ENCODE measurements at regions not wholly inside any gene's neighbourhood (a gene's known extent, or its start where the extent isn't known, plus 50 kb on each side); places are given as distances from the start of the nearest gene placed in this dataset.

DNA sequence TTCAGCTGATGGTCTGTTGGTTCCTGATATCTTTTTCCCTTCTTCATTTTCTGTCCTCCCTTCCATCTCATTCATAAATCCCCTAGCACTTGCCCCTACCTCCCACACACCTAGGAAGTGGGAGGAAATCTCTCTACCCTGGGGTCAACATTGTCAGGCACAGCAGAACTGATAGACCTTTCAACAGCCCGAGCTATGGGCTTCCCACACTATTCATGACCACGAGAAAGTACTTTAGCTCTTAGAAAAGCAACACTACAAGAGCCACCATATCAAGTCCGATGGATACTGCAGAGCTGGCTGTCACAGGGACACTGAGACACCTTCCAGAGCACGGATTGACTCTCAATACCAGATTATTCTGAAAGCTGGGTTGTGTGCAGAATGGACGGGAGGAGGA, 180.6 kb upstream of the NEBL start:
- no peak for DNase-seq

DNA sequence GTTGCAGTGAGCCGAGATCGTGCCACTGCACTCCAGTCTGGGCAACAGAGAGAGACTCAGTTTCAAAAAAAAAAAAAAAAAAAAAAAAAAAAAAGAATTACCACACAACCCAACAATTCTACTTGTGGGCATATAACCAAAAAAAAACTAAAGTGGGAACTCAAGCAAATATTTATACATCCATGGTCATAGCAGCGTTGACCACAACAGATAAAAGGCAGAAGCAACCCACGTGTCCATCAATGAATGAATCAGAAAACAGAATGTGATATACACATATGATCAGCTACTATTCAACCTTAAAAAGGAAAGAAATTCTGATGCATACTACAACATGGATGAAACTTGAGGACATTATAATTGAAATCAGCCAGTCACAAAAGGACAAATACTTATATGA, 179.3 kb upstream of the NEBL start:
- DNase-seq = no peak

DNA sequence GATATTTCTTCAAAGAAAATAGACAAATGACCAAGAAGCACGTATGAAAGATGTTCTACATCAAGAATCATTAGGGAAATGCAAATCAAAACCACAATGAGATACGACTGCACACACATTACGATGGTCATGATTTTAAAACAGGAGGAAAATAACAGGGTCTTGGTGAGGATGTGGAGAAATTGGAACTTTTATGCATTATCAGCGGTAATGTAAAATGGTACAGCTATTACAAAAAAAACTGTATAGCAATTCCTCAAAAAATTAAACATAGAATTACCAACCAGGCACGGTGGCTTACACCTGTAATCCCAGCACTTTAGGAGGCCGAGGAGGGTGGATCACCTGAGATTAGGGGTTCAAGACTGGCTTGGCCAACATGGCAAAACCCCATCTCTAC, 178.8 kb upstream of the NEBL start:
- no peak for DNase-seq

DNA sequence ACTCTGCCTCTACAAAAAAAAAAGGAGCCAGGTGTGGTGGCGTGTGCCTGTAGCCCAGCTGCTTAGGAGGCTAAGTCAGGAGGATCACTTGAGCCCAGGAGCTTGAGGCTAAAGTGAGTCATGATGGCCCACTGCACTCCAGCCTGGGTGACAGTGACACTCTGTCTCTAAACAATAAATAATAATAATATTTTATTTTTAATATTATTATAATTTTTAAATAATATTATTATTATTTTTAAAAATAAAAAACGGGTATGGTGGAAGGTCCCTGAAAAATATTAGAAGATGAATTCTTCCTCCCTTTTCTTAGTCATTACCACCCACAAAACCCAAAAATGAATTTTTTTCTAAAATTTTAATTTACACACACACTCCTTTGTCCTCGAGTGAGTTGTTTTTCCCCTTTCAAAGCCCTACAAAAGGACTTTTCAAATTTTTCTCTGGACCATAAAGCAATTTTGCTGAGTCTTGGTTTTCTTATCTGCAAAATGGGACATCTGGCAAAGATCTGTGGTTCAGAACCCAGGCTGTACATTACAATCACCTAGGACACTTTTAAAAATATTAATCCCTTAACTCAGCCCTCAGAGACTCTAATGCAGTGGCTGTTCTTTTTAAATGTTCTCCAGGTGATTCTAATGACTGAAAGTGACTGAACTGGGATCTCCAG, 174.0 kb upstream of the NEBL start:
- no peak for DNase-seq

DNA sequence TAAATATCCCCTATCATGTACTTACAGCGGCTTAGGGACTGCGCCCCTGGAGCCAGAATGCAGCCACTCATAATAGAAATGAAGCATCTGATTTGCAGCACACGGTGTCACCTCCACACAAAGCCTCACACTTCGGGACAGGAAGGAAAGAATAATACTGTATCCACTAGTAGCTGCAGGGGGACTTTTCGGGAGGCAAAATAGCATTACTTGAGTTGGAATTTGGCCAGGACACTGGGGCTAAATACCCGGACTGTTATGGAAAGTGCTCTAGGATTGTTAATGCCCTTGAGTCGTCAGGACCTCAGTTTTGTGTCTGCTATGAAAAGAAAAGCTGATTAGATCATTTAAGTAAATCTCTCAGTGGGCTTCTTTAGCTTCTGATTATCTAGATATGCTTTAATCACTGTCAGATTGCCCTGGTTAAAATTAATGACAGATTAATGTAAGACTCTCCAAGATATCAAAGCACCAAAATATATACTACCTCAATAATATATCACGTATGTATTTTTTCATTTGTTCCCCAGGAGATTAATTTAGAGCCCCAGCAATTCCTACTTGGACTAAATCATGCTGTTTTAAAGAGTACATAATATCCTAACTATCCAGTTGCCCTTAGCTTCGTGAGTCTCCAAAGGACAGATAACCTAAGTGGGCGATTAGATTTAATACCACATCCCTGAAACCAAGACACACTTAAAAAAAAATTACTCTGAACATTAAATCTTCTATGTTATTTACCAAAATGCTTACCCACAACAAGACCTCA, 173.0 kb upstream of the NEBL start:
- no peak for DNase-seq

DNA sequence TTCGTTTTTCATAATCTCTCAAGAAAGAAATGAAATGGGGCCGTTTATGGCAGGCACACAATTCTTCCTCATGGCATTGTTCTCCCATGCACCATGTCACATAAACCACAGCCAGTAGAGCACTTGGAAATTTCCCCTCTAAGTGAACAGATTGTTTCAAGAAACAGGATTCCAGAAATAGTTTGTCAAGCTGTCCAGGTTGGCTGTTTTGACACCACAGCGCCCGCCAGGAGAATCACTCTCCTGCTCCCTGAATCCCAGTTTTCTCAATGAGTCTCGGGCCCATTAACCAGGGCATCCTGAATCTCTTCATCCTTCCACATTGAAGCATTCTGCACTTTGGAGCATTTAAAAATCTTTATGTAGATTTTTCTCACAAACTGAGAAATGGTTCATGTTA, 172.2 kb upstream of the NEBL start:
- no peak for DNase-seq

DNA sequence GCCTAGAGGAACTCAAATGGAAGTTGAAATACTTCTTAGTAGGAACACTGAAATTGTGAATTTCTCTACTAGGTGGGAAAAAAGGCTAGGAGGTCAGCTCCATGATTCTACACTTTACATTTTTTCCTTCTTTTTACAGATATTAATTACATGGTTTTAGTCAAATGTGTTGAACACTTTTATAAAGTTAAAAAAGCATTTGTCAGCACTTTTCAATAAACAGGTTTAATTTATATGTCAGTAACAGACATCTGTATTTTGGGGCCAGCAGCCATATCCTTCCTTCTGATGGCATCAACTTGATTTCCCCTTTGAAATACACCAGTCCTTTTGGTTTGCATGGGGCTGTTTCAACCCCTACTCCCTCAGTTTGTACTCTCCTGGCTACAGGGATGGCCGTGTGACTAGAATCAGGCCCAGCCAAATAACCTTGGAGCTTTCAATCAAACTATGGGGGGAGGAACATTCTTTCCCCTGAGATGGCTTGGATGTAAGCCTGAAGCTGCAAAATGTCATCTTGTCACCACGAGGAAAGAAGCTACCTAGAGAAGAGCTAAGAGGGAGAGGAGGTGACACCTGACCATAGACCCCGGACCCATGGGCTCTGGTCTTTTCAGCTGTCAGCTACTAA, 171.0 kb upstream of the NEBL start:
- DNase-seq = no peak

DNA sequence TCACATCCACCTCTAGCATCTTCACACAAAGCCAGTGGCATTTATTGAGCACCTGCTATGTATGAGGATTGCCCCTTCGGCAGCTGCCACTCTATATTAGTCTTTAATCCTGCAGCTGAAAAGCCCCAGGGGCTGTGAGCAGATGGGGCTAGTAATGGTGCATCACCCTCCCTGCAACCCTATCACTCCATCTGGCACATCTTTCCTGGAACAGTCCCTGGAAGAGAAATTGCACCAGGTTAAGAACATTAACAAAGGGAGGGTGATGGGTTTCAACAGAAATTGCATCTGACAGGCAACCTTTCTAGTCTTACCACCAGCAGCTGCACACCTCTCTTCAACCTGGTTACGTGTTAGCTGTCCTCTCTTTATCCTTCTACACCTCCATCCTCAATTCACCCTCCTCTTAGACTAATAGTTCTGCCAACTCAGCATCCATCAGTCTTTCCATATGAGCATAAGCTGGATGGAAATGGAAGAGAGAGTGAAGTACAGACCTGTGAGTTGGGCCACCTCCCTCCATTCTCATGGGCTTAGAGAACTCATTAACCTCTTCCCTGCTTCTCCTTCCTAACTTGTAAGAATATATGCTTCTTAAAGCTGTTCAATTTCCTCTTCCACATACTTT, 168.6 kb upstream of the NEBL start:
- no peak for DNase-seq

DNA sequence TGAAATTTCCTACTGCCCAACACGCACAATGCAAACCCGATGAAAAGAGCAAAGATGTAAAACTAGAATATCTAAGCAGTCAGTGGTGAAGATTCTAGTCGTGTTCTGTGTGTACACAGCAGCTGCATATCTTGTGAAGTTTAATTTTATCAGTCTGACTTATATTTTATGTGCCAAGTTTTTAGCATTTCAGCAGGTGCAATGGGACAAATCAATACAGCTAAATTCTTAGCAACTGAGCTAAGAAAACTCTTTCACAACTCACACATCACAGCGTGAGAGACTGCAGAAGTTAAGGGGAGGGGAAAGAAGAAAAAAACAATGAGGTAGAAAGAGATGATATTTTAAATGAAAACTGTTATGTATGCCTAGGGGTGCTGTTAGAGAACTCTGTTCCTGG, 164.9 kb upstream of the NEBL start:
- no peak for DNase-seq

DNA sequence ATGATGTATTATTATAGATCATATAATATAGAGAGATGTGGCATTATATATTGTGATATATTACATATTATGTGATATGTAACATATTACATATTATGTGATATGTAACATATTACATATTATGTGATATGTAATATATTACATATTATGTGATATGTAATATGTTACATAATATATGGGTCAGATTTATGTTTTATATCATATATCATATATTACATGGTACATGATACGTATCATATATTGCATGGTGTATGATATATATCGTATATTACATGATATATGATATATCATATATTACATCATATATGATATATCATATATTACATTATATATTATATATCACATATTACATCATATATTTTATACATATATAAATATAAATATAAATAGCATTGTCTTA, 164.1 kb upstream of the NEBL start:
- DNase-seq = no peak

DNA sequence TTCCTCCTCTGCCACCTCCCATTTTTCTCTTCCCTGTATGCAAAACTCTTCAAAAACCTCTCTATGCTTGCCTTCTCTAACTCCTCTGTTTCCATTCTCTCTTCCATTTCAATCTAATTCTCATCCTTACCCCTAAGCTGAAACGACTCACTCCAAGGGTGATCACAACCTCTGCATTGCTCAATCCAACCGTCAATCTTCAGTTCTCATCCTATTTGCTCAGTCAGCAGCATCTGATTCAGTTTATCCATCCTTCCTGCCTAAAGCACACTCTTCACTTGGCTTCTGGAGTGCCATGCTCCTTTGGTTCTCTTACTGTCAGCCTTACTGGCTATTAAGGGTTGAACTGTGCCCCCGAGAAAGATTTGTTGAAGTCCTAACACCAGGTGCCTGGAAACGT, 163.5 kb upstream of the NEBL start:
- no peak for DNase-seq

DNA sequence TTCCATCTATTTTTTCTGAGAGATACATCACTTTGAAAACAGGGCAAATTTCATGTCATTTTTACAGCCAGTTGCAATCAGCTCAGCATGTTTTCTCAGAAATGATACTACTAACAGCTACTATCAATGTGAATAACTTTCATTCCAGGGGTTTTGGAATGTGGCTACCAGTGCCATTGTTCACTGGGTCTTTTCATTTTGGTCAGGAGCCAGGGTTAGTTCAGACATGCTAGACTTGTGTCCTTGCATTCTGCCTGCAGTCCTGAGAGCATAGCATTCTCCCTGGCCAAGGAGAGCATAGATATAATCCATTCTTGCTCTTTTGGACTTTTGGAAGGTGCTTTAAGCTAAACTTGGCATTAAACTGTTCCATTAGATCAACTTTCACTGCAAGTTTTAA, 160.9 kb upstream of the NEBL start:
- no peak for DNase-seq

DNA sequence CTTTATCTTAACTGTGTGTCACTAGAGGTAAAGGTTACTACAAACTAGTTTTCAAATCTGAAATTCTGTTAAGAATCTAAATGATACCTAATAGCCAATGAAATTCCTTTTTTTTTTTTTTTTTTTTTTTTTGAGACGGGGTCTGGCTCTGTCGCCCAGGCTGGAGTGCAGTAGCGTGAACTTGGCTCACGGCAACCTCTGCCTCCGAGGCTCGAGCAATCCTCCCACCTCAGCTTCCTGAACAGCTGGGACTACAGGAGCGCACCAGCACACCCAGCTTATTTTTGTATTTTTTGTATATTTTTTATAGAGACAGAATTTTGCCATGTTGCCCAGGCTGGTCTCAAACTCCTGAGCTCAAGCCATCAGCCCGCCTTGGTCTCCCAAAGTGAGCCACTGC, 160.3 kb upstream of the NEBL start:
- no peak for DNase-seq

DNA sequence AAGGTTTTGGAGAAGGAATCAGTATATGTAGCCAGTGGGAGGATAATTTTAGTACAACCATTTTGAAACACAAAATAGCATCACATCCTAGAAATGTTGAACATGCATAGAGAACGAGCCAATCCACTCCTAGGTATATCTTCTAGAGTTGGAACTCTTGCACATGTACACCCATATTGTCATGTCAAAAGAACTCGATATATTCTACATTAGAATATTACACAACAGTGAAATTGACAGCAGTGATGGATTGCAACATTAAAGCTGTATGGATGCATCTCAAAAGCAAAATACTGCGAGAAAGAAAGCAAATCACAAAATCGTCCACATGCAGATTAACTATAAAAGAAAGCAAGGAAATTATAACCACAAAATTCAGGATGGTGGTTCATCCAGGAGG, 159.3 kb upstream of the NEBL start:
- no peak for DNase-seq

DNA sequence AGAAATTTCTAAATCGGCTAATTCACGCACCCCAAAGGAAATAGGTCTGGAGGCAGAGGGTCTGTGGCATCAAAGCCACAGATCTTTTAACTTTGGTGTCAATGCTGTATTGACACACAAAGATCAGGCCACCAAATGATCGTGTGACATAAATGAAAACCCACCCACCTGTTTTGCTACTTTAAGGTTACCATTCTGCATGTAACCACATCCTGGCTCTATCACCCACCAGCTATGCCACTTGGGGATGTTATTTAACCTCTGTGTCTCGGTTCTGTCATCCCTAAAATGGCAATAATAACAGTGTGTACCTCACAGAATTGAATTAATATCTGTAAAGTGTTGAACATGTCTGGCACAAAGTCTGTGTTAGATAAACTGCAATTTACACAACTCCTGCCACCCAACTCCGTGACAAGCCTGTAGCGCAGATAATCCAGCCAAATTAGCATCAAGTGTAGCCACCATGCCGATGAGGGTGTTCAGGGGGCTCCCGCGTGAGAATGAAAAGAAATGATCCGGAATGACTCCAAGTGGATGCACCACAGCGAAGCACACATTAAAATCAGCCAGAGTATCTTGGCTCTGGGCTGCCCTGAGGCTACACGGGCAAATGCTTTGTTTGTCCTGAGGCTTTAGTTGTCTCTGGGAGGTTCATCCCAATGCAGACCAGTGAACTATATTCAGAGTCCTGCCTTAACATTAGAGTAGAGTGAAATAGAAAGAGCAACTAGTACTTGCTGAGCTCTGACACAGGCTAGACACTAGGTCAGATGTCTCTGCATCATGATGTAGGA, 158.4 kb upstream of the NEBL start:
- DNase-seq = no peak

DNA sequence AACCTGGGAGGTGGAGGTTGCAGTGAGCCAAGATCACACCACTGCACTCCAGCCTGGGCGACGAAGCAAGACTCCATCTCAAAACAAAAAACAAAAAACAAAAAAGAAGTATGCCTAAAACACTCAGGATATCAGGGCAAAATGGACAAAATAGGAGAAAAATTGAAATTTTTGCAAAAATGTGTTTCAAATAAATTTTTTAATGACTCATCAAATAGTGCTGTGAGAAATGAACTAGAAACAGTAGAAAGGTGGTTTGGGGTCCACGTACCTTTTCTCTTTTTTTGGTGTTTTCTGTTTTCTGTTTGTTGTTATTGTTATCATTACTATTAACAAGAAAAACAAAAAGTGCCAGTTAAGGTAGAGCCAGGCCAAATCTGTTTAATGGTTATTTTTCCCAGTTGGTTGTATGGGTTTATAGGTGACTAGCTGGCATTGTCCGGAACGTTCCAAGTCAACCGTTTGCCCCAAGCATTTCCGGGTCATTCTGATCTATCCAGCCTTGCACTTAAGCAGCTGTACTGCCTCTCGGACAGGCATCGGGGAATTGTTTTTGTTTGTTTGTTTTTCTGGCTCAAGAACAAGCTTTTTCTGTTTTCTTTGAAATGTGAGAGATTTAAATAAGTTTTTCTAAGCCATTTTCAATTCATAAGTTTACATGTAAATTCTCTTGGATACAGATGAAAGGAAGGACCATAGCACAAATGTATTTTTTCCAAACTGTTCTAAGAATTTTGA, 157.0 kb upstream of the NEBL start:
- no peak for DNase-seq

DNA sequence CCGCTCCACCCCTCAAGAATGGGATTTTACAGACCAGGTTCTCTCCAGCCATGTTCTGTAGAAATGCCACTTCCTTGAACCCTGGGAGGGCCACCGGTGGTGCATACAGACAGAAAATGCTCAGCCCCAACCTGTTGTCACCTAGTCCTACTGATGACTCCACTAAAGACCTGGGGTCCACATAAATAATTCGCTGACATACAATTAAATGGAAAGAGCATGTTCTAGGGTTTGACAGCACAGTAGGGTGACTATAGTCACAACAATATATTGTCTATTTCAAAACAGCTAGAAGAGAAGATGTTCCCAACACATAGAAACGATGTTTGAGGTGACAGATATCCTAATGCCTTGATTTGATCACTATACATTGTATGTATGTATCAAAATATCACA, 155.6 kb upstream of the NEBL start:
- no peak for DNase-seq

DNA sequence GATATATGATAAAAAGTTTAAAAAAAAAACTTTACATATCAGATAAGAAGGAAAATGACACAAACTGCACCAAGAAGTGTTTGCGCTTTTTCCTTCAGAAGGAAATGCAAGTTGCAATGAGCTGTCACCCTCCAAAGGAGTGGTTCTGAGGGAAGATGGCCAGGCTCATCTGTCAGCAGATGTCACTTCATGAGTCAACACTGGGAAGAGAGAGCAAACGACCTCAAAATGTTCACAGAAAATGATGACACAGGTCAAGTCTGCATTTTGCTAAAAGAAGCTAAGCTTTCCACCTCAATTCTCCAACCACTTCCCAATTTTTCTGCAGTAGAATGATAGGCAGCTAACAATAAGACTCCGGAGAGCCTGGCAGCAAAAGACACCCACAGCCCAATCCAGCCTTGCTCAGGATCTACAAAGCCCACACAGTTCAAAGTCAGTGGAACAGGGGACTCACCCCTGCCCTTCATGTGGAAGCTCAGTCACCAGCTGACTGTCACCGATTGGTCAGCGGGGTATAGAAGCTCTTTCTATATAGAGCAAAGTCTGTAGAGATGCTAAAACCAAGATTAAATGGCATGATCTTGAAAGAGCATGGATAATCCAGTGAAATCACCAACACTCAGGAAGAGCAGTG, 155.1 kb upstream of the NEBL start:
- DNase-seq = no peak

DNA sequence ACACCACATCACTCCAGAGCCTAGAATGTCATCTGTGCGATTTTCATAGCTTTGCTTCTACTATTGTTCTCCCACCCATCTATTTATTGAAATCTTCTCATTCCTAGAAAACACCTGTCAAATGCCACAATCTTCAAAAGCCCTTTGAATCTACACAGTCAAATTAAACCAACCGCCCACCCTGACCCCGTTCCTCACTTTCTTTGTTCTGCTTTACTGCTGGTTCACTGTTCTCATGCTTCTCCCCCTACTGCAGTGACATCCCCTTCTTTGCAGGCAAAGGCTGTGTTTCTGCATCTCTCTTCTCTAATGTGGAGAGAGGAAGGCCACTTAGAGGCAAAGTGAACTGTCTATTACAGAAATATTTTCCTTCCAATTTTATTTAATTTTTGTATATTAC, 152.4 kb upstream of the NEBL start:
- DNase-seq = no peak

DNA sequence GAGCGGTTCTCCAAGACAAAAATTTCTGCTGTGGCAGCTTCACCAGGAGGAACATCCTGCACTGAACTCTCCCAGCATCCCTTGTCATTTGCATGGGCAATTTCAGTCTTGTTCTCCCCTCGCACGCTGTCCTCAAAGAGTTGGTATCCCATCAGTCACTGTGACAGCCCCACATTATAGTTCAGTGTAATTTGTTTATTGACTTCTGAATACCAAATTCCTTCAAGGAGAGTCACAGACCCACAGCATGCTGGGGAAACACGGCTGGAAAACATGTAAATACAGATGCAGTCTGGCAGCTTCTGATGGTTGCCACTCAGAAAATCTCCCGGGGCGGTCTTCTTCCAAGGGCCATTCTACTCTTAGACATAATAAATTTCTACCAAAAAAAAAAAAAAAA, 151.0 kb upstream of the NEBL start:
- no peak for DNase-seq

DNA sequence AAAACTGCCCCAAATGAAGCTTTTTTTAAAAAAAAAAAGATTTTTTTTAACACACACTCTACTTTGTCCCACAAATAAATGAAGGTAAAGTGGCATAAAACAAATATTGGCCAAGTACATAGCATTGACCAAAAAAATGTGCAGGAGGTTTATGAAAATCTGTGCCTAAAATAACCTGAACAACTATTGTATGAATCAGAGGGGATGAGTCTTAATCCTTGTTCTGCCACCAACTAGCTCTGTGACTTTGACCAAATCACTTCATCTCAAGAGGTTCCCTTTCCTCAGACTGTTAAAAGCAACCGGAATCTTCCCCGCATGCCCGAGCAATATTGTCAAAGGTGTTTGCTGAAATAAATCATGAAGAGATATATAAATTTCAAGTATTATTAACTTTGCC, 150.4 kb upstream of the NEBL start:
- no peak for DNase-seq

DNA sequence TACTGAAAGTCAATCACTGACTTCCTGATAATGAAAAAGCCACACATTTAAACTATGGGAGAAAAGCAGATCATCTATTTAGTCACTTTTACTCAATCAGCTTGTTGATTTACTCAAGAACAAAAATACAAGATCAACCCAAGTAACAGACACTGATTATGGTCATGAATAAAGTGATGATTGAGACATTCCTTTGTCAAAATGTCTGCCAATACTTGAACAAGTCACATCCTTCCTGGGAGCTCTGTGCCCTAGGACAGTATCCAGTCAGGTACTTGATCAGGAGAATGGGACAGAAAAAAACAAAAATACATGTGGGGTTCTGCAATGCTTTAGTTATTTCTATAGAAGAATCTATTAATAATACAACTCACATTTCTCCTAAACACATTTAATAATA, 150.0 kb upstream of the NEBL start:
- no peak for DNase-seq
